ENCODE measurements at regions not wholly inside any gene's neighbourhood (a gene's known extent, or its start where the extent isn't known, plus 50 kb on each side); places are given as distances from the start of the nearest gene placed in this dataset.

DNA sequence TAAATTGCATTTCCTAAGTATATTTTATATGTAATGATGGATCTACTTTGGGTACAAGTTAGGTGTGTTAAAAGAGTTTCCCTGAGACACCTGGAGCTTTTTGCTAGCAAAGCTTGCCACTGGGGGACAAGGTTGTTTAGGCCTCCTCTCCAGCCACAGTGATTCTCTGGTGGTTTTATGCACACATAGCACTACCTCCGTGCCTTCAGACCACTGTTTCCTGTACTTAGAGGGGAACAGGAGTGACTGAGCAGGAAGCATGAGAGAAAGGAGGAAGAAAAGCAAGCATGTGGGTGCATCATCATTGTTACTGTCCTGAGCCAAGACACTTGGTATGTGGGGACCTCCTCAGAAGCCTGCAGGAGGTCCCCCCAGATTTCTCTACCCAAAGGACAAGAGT is 272.1 kb downstream of the RASEF start:
- no peaks in the 10 kb centered on the region for H3K36me3 ChIP-seq (ENCODE audit: low read depth)
- H3K27me3 ChIP-seq (ENCODE audit: insufficient read depth, poor library complexity, severe bottlenecking), result no peaks in the 10 kb centered on the region
- H3K27ac ChIP-seq (ENCODE audit: poor library complexity, severe bottlenecking), result no peak overlapping the region
- DNase-seq (ENCODE audit: low spot score), result no peak
- H3K4me3 ChIP-seq (ENCODE audit: severe bottlenecking), result no peak overlapping the region
- H3K4me1 ChIP-seq (ENCODE audit: insufficient read depth, poor library complexity, severe bottlenecking), result no peaks in the 10 kb centered on the region
- no peak for ATAC-seq (ENCODE audit: low read depth)
- TF ChIP-seq, protein P1, sequence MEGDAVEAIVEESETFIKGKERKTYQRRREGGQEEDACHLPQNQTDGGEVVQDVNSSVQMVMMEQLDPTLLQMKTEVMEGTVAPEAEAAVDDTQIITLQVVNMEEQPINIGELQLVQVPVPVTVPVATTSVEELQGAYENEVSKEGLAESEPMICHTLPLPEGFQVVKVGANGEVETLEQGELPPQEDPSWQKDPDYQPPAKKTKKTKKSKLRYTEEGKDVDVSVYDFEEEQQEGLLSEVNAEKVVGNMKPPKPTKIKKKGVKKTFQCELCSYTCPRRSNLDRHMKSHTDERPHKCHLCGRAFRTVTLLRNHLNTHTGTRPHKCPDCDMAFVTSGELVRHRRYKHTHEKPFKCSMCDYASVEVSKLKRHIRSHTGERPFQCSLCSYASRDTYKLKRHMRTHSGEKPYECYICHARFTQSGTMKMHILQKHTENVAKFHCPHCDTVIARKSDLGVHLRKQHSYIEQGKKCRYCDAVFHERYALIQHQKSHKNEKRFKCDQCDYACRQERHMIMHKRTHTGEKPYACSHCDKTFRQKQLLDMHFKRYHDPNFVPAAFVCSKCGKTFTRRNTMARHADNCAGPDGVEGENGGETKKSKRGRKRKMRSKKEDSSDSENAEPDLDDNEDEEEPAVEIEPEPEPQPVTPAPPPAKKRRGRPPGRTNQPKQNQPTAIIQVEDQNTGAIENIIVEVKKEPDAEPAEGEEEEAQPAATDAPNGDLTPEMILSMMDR (IDR thresholded peaks at IDR 0.05; ENCODE audit: poor library complexity, severe bottlenecking), result no peak
- H3K9me3 ChIP-seq (ENCODE audit: severe bottlenecking), result no peaks in the 10 kb centered on the region

DNA sequence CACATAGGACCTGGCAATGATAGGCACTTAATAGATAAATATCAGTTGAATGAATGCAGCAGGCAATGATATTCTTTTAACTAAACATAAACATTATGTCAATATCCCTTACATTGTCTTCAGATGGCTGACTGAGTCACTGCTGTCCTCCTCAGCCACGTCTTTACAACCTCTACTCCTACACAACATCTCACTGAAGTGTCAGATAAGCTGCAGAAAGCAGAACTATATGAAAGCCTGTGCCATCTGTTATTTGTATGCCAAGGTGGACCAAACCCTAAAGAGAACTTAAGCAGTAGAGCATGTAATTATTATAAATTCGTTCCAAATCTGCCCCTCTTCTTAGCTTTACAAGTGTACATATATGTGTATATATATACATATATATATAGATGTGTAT is 271.2 kb downstream of the RASEF start:
- no peaks in the 10 kb centered on the region for H3K9me3 ChIP-seq (ENCODE audit: severe bottlenecking)
- H3K27me3 ChIP-seq (ENCODE audit: insufficient read depth, poor library complexity, severe bottlenecking), result no peaks in the 10 kb centered on the region
- TF ChIP-seq, protein P1 (IDR thresholded peaks at IDR 0.05; ENCODE audit: poor library complexity, severe bottlenecking), result no peak
- H3K4me3 ChIP-seq (ENCODE audit: severe bottlenecking), result no peak overlapping the region
- DNase-seq (ENCODE audit: low spot score), result no peak
- no peaks in the 10 kb centered on the region for H3K4me1 ChIP-seq (ENCODE audit: insufficient read depth, poor library complexity, severe bottlenecking)
- H3K36me3 ChIP-seq (ENCODE audit: low read depth), result no peaks in the 10 kb centered on the region
- no peak for ATAC-seq (ENCODE audit: low read depth)
- no peak overlapping the region for H3K27ac ChIP-seq (ENCODE audit: poor library complexity, severe bottlenecking)

DNA sequence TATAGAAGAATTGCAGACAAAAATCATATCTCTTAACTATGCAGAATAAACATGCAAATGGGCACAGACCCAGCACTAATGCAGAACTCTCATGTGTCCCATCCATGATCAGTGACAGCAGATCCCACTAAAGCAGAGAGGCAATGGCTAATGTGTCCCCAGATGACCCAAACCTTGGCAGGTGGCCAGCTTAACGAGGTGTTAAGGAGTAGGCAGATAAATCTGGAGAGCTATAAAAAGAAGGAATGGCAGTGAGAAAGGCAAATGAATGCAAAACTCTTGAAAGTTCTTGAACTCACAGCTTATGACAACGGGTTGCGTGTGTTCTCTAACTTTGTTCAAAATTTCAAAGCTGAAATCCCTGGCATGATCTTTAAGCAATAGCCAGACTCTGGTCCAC is 265.4 kb downstream of the RASEF start:
- Histone ChIP-seq H3K27me3 (ENCODE audit: insufficient read depth, poor library complexity, severe bottlenecking) (no peaks in the 10 kb centered on the region), H3K27ac (ENCODE audit: poor library complexity, severe bottlenecking) (no peak overlapping the region), H3K36me3 (ENCODE audit: low read depth) (no peaks in the 10 kb centered on the region), H3K4me3 (ENCODE audit: severe bottlenecking) (no peak overlapping the region), H3K9me3 (ENCODE audit: severe bottlenecking) (no peaks in the 10 kb centered on the region), H3K4me1 (ENCODE audit: insufficient read depth, poor library complexity, severe bottlenecking) (no peaks in the 10 kb centered on the region)
- no peak for DNase-seq (ENCODE audit: low spot score)
- no peak for ATAC-seq (ENCODE audit: low read depth)
- TF ChIP-seq, protein P1 (IDR thresholded peaks at IDR 0.05; ENCODE audit: poor library complexity, severe bottlenecking), result no peak

DNA sequence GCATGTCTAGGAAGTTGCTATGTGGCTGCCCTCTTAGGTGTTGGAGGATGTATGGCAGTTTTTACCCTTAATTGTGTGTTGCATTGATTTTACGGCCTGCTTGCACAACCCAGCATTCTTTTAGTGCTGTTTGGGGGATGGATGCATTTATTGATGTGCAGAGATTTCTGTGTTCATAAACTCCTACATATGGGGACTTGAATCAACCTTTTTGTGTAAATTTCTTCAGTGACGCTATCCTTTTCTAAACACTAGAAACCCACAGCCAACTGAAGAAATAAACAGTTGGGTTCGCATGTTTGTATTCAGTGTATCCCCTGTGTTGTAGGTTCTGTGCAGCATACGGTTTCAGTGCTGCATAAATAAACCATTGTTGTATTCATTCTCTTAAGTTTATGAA is 263.7 kb downstream of the RASEF start:
- H3K9me3 ChIP-seq (ENCODE audit: severe bottlenecking), result no peaks in the 10 kb centered on the region
- DNase-seq (ENCODE audit: low spot score) (no peak), ATAC-seq (ENCODE audit: low read depth) (no peak)
- no peak overlapping the region for H3K4me3 ChIP-seq (ENCODE audit: severe bottlenecking)
- H3K27ac ChIP-seq (ENCODE audit: poor library complexity, severe bottlenecking), result no peak overlapping the region
- no peaks in the 10 kb centered on the region for H3K36me3 ChIP-seq (ENCODE audit: low read depth)
- H3K27me3 ChIP-seq (ENCODE audit: insufficient read depth, poor library complexity, severe bottlenecking), result no peaks in the 10 kb centered on the region
- no peaks in the 10 kb centered on the region for H3K4me1 ChIP-seq (ENCODE audit: insufficient read depth, poor library complexity, severe bottlenecking)
- TF ChIP-seq, protein P1 (IDR thresholded peaks at IDR 0.05; ENCODE audit: poor library complexity, severe bottlenecking), result no peak

DNA sequence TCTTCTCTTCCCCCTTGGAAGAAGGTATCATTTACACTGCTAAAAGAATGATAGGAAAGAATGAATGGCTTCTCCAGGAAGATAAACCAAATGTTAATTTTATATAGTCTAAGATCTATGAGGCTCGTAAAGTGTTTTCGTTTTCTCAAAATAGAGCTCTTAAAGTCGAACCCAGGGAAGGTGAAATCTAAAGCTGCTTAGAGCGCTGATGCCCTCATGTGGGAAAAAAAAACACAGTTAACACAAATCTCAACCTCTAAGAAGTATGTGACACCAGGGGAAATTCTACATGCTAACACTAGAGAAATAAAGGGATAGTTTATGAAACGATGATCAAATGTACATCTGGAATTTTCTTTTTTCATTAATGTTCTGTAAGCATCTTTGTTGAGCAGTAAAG is 257.9 kb downstream of the RASEF start:
- no peak overlapping the region for H3K27ac ChIP-seq (ENCODE audit: poor library complexity, severe bottlenecking)
- DNase-seq (ENCODE audit: low spot score), result no peak

More for the DNA sequence above, 257.9 kb downstream of the RASEF start:
- ATAC-seq (ENCODE audit: low read depth), result no peak
- H3K9me3 ChIP-seq (ENCODE audit: severe bottlenecking), result no peaks in the 10 kb centered on the region
- H3K36me3 ChIP-seq (ENCODE audit: low read depth), result no peaks in the 10 kb centered on the region
- H3K4me1 ChIP-seq (ENCODE audit: insufficient read depth, poor library complexity, severe bottlenecking), result no peaks in the 10 kb centered on the region
- TF ChIP-seq, protein P1 (IDR thresholded peaks at IDR 0.05; ENCODE audit: poor library complexity, severe bottlenecking), result no peak
- H3K4me3 ChIP-seq (ENCODE audit: severe bottlenecking), result no peak overlapping the region
- no peaks in the 10 kb centered on the region for H3K27me3 ChIP-seq (ENCODE audit: insufficient read depth, poor library complexity, severe bottlenecking)

All from RWPE2 (cell line).